ENCODE measurements at regions not wholly inside any gene's neighbourhood (a gene's known extent, or its start where the extent isn't known, plus 50 kb on each side); places are given as distances from the start of the nearest gene placed in this dataset.

- 68 to 79% methylated on average over 7 of the region's 7 CpGs for WGBS, 2 donors
- H3K27me3 ChIP-seq (ENCODE audit: control insufficient read depth in 1 of 2, insufficient read depth in 2 of 2, low read length in 1 of 2), result no peaks in the 10 kb centered on the region
- no peak overlapping the region for H3K4me3 ChIP-seq (ENCODE audit: low read length in 2 of 2)
- H3K27ac ChIP-seq (ENCODE audit: low read depth in 1 of 2, low read length in 2 of 2), result no peak overlapping the region
- H3K9me3 ChIP-seq (ENCODE audit: control insufficient read depth, low read length), result no peaks in the 10 kb centered on the region
- DNase-seq (no peak), ATAC-seq (ENCODE audit: low FRiP score) (no peak)
- no peaks in the 10 kb centered on the region for H3K36me3 ChIP-seq (ENCODE audit: control insufficient read depth in 1 of 2, insufficient read depth in 2 of 2, low read length in 1 of 2)
- no peaks in the 10 kb centered on the region for H3K4me1 ChIP-seq (ENCODE audit: control insufficient read depth in 1 of 2, insufficient read depth in 2 of 2, low read length in 2 of 2)
- intact Hi-C loops (cut with DNase I), result no loop called here
Observed at GRCh38 chrX:7219153-7219705, 71.3 kb upstream of the PUDP start.

GRCh38 chrX:7218321-7219152 is 70.6 kb upstream of the PUDP start:
- H3K4me1 ChIP-seq (ENCODE audit: control insufficient read depth in 1 of 2, insufficient read depth in 2 of 2, low read length in 2 of 2), result no peaks in the 10 kb centered on the region
- H3K4me3 ChIP-seq (ENCODE audit: low read length in 2 of 2), result no peak overlapping the region
- H3K36me3 ChIP-seq (ENCODE audit: control insufficient read depth in 1 of 2, insufficient read depth in 2 of 2, low read length in 1 of 2), result no peaks in the 10 kb centered on the region
- intact Hi-C loops (cut with DNase I), result no loop called here
- no peak for ATAC-seq (ENCODE audit: low FRiP score)
- DNase-seq, result no peak
- no peaks in the 10 kb centered on the region for H3K9me3 ChIP-seq (ENCODE audit: control insufficient read depth, low read length)
- 81 to 88% methylated on average over 8 of the region's 8 CpGs for WGBS, 2 donors
- H3K27ac ChIP-seq (ENCODE audit: low read depth in 1 of 2, low read length in 2 of 2), result no peak overlapping the region
- H3K27me3 ChIP-seq (ENCODE audit: control insufficient read depth in 1 of 2, insufficient read depth in 2 of 2, low read length in 1 of 2), result no peaks in the 10 kb centered on the region

- intact Hi-C loops (cut with DNase I), result no loop called here
- WGBS, 2 donors, result 93 to 94% methylated on average over 6 of the region's 6 CpGs
Observed at GRCh38 chrX:7216981-7217587, 69.1 kb upstream of the PUDP start.

GRCh38 chrX:7215842-7216241 is 67.9 kb upstream of the PUDP start:
- no peaks in the 10 kb centered on the region for H3K4me1 ChIP-seq (ENCODE audit: control insufficient read depth in 1 of 2, insufficient read depth in 2 of 2, low read length in 2 of 2)
- H3K27ac ChIP-seq (ENCODE audit: low read depth in 1 of 2, low read length in 2 of 2), result no peak overlapping the region
- DNase-seq (no peak), ATAC-seq (ENCODE audit: low FRiP score) (no peak)
- intact Hi-C loops (cut with DNase I), result no loop called here
- no peaks in the 10 kb centered on the region for H3K36me3 ChIP-seq (ENCODE audit: control insufficient read depth in 1 of 2, insufficient read depth in 2 of 2, low read length in 1 of 2)
- H3K9me3 ChIP-seq (ENCODE audit: control insufficient read depth, low read length), result no peaks in the 10 kb centered on the region
- no peaks in the 10 kb centered on the region for H3K27me3 ChIP-seq (ENCODE audit: control insufficient read depth in 1 of 2, insufficient read depth in 2 of 2, low read length in 1 of 2)
- H3K4me3 ChIP-seq (ENCODE audit: low read length in 2 of 2), result no peak overlapping the region

More at GRCh38 chrX:7216981-7217587, 69.1 kb upstream of the PUDP start:
- H3K4me3 ChIP-seq (ENCODE audit: low read length in 2 of 2), result no peak overlapping the region
- H3K27me3 ChIP-seq (ENCODE audit: control insufficient read depth in 1 of 2, insufficient read depth in 2 of 2, low read length in 1 of 2), result no peaks in the 10 kb centered on the region
- ATAC-seq (ENCODE audit: low FRiP score), result no peak
- no peaks in the 10 kb centered on the region for H3K4me1 ChIP-seq (ENCODE audit: control insufficient read depth in 1 of 2, insufficient read depth in 2 of 2, low read length in 2 of 2)
- H3K36me3 ChIP-seq (ENCODE audit: control insufficient read depth in 1 of 2, insufficient read depth in 2 of 2, low read length in 1 of 2), result no peaks in the 10 kb centered on the region
- H3K27ac ChIP-seq (ENCODE audit: low read depth in 1 of 2, low read length in 2 of 2), result no peak overlapping the region
- DNase-seq, result no peak
- H3K9me3 ChIP-seq (ENCODE audit: control insufficient read depth, low read length), result no peaks in the 10 kb centered on the region

GRCh38 chrX:7214251-7214650 is 66.3 kb upstream of the PUDP start:
- H3K27me3 ChIP-seq (ENCODE audit: control insufficient read depth in 1 of 2, insufficient read depth in 2 of 2, low read length in 1 of 2), result no peaks in the 10 kb centered on the region
- DNase-seq (no peak), ATAC-seq (ENCODE audit: low FRiP score) (no peak)
- no peak overlapping the region for H3K4me3 ChIP-seq (ENCODE audit: low read length in 2 of 2)
- no peak overlapping the region for H3K27ac ChIP-seq (ENCODE audit: low read depth in 1 of 2, low read length in 2 of 2)
- intact Hi-C loops (cut with DNase I), result no loop called here
- WGBS, 2 donors, result 93% methylated on average over 2 of the region's 2 CpGs
- no peaks in the 10 kb centered on the region for H3K36me3 ChIP-seq (ENCODE audit: control insufficient read depth in 1 of 2, insufficient read depth in 2 of 2, low read length in 1 of 2)
- H3K4me1 ChIP-seq (ENCODE audit: control insufficient read depth in 1 of 2, insufficient read depth in 2 of 2, low read length in 2 of 2), result no peaks in the 10 kb centered on the region
- no peaks in the 10 kb centered on the region for H3K9me3 ChIP-seq (ENCODE audit: control insufficient read depth, low read length)

GRCh38 chrX:7205037-7205577 is 57.2 kb upstream of the PUDP start:
- 70 to 82% methylated on average over 2 of the region's 2 CpGs for WGBS, 2 donors
- H3K36me3 ChIP-seq (ENCODE audit: control insufficient read depth in 1 of 2, insufficient read depth in 2 of 2, low read length in 1 of 2), result no peaks in the 10 kb centered on the region
- H3K4me1 ChIP-seq (ENCODE audit: control insufficient read depth in 1 of 2, insufficient read depth in 2 of 2, low read length in 2 of 2), result no peaks in the 10 kb centered on the region
- intact Hi-C loops (cut with DNase I), result no loop called here
- H3K27me3 ChIP-seq (ENCODE audit: control insufficient read depth in 1 of 2, insufficient read depth in 2 of 2, low read length in 1 of 2), result no peaks in the 10 kb centered on the region
- H3K27ac ChIP-seq (ENCODE audit: low read depth in 1 of 2, low read length in 2 of 2), result no peak overlapping the region
- ATAC-seq (ENCODE audit: low FRiP score), result no peak
- H3K4me3 ChIP-seq (ENCODE audit: low read length in 2 of 2), result no peak overlapping the region
- H3K9me3 ChIP-seq (ENCODE audit: control insufficient read depth, low read length), result no peaks in the 10 kb centered on the region
- no peak for DNase-seq

GRCh38 chrX:7204619-7205018 is 56.7 kb upstream of the PUDP start:
- Histone ChIP-seq H3K36me3 (ENCODE audit: control insufficient read depth in 1 of 2, insufficient read depth in 2 of 2, low read length in 1 of 2) (no peaks in the 10 kb centered on the region), H3K27ac (ENCODE audit: low read depth in 1 of 2, low read length in 2 of 2) (no peak overlapping the region), H3K4me1 (ENCODE audit: control insufficient read depth in 1 of 2, insufficient read depth in 2 of 2, low read length in 2 of 2) (no peaks in the 10 kb centered on the region), H3K9me3 (ENCODE audit: control insufficient read depth, low read length) (no peaks in the 10 kb centered on the region), H3K27me3 (ENCODE audit: control insufficient read depth in 1 of 2, insufficient read depth in 2 of 2, low read length in 1 of 2) (no peaks in the 10 kb centered on the region), H3K4me3 (ENCODE audit: low read length in 2 of 2) (no peak overlapping the region)
- 98 to 100% methylated on average over 1 of the region's 1 CpG for WGBS, 2 donors
- DNase-seq (no peak), ATAC-seq (ENCODE audit: low FRiP score) (no peak)
- intact Hi-C loops (cut with DNase I), result no loop called here

GRCh38 chrX:7202206-7202605 is 54.3 kb upstream of the PUDP start:
- WGBS, 2 donors, result 94 to 96% methylated on average over 3 of the region's 3 CpGs
- Histone ChIP-seq H3K36me3 (ENCODE audit: control insufficient read depth in 1 of 2, insufficient read depth in 2 of 2, low read length in 1 of 2) (no peaks in the 10 kb centered on the region), H3K27me3 (ENCODE audit: control insufficient read depth in 1 of 2, insufficient read depth in 2 of 2, low read length in 1 of 2) (no peaks in the 10 kb centered on the region), H3K9me3 (ENCODE audit: control insufficient read depth, low read length) (no peaks in the 10 kb centered on the region), H3K27ac (ENCODE audit: low read depth in 1 of 2, low read length in 2 of 2) (no peak overlapping the region), H3K4me1 (ENCODE audit: control insufficient read depth in 1 of 2, insufficient read depth in 2 of 2, low read length in 2 of 2) (no peaks in the 10 kb centered on the region), H3K4me3 (ENCODE audit: low read length in 2 of 2) (no peak overlapping the region)
- intact Hi-C loops (cut with DNase I), result no loop called here
- DNase-seq (no peak), ATAC-seq (ENCODE audit: low FRiP score) (no peak)

GRCh38 chrX:7201496-7201895 is 53.5 kb upstream of the PUDP start:
- DNase-seq, result no peak
- Histone ChIP-seq H3K9me3 (ENCODE audit: control insufficient read depth, low read length) (no peaks in the 10 kb centered on the region), H3K4me1 (ENCODE audit: control insufficient read depth in 1 of 2, insufficient read depth in 2 of 2, low read length in 2 of 2) (no peaks in the 10 kb centered on the region), H3K27ac (ENCODE audit: low read depth in 1 of 2, low read length in 2 of 2) (no peak overlapping the region), H3K4me3 (ENCODE audit: low read length in 2 of 2) (no peak overlapping the region), H3K36me3 (ENCODE audit: control insufficient read depth in 1 of 2, insufficient read depth in 2 of 2, low read length in 1 of 2) (no peaks in the 10 kb centered on the region), H3K27me3 (ENCODE audit: control insufficient read depth in 1 of 2, insufficient read depth in 2 of 2, low read length in 1 of 2) (no peaks in the 10 kb centered on the region)
- no peak for ATAC-seq (ENCODE audit: low FRiP score)
- 91 to 93% methylated on average over 4 of the region's 4 CpGs for WGBS, 2 donors
- intact Hi-C loops (cut with DNase I), result no loop called here

Measured in aorta (tissue), 5 donors.